Cardiac muscle cell (in vitro differentiated cells and primary cell): ENCODE measurements at regions not wholly inside any gene's neighbourhood (a gene's known extent, or its start where the extent isn't known, plus 50 kb on each side); places are given as distances from the start of the nearest gene placed in this dataset.

Experiments
- DNase-seq, 2 donors: peaks; one replicate each; pipeline versions ENCODE4 v3.0.0 to v3.0.0-alpha.2; 2010 to 2017; ENCODE audit warnings: low read depth in 1 of 2, low spot score in 1 of 2
- H3K27ac ChIP-seq: fragments of 200-600 bp; sonication (generic); 2 replicates; pipeline ENCODE4 v1.5.1; 2016
- H3K27me3 ChIP-seq: fragments of 200-600 bp; sonication (generic); 2 replicates; pipeline ENCODE4 v1.6.0; 2016; ENCODE audit warnings: control low read depth
- H3K36me3 ChIP-seq: fragments of 200-600 bp; sonication (generic); 2 replicates; pipeline ENCODE4 v1.5.1; 2016; ENCODE audit warnings: control low read depth
- H3K4me1 ChIP-seq: fragments of 200-600 bp; sonication (generic); 2 replicates; pipeline ENCODE4 v1.8.1; 2017; ENCODE audit warnings: low read depth, mild to moderate bottlenecking, mixed run types
- H3K4me3 ChIP-seq: fragments of 200-600 bp; sonication (generic); 2 replicates; pipeline ENCODE4 v1.5.1; 2016; ENCODE audit warnings: mild to moderate bottlenecking
- H3K9me3 ChIP-seq: fragments of 200-600 bp; sonication (generic); 2 replicates; pipeline ENCODE4 v1.5.1; 2017; ENCODE audit warnings: low read depth, mild to moderate bottlenecking, control low read depth
- CTCF ChIP-seq: IDR thresholded peaks from 2 replicates; pipeline ENCODE4 v1.5.1; 2012; ENCODE audit warnings: low read depth, mild to moderate bottlenecking, low read length

GRCh38 chr2:21920721-21921120, 797.0 kb downstream of the TDRD15 start:
- no peaks in the 10 kb centered on the region for H3K4me1 ChIP-seq
- no peaks in the 10 kb centered on the region for H3K9me3 ChIP-seq
- DNase-seq: no peak
- H3K27me3 ChIP-seq: no peaks in the 10 kb centered on the region
- no peak overlapping the region for H3K27ac ChIP-seq
- TF ChIP-seq CTCF: no peak
- no peak overlapping the region for H3K4me3 ChIP-seq
- no peaks in the 10 kb centered on the region for H3K36me3 ChIP-seq

GRCh38 chr2:21924640-21925285, 801.0 kb downstream of the TDRD15 start:
- TF ChIP-seq CTCF: no peak
- Histone ChIP-seq H3K9me3 (no peaks in the 10 kb centered on the region), H3K4me3 (no peak overlapping the region), H3K27me3 (no peaks in the 10 kb centered on the region), H3K27ac (no peak overlapping the region), H3K4me1 (no peaks in the 10 kb centered on the region), H3K36me3 (no peaks in the 10 kb centered on the region)
- DNase-seq: no peak

GRCh38 chr2:21928292-21928691, 804.5 kb downstream of the TDRD15 start:
- Histone ChIP-seq H3K4me3 (no peak overlapping the region), H3K9me3 (no peaks in the 10 kb centered on the region), H3K36me3 (no peaks in the 10 kb centered on the region), H3K27me3 (no peaks in the 10 kb centered on the region), H3K27ac (no peak overlapping the region), H3K4me1 (no peaks in the 10 kb centered on the region)
- DNase-seq: peak in 1 of 2 donors; percentile 4
- peak; percentile 14 for TF ChIP-seq CTCF

- no peaks in the 10 kb centered on the region for H3K4me1 ChIP-seq
- peak in 1 of 2 donors; percentile 53 for DNase-seq
- H3K27ac ChIP-seq: no peak overlapping the region
- H3K9me3 ChIP-seq: no peaks in the 10 kb centered on the region
- no peaks in the 10 kb centered on the region for H3K36me3 ChIP-seq
- H3K4me3 ChIP-seq: no peak overlapping the region
- no peak for TF ChIP-seq CTCF
- H3K27me3 ChIP-seq: no peaks in the 10 kb centered on the region
These were observed 806.5 kb downstream of the TDRD15 start for GRCh38 chr2:21930226-21930625.

GRCh38 chr2:21939967-21940366, 816.2 kb downstream of the TDRD15 start:
- DNase-seq: peak in 1 of 2 donors; percentile 15
- H3K27ac ChIP-seq: no peak overlapping the region
- H3K36me3 ChIP-seq: no peaks in the 10 kb centered on the region
- no peak overlapping the region for H3K4me3 ChIP-seq
- no peaks in the 10 kb centered on the region for H3K9me3 ChIP-seq
- no peaks in the 10 kb centered on the region for H3K4me1 ChIP-seq
- TF ChIP-seq CTCF: no peak
- H3K27me3 ChIP-seq: no peaks in the 10 kb centered on the region

GRCh38 chr2:21944536-21944935, 820.8 kb downstream of the TDRD15 start:
- Histone ChIP-seq H3K36me3 (no peaks in the 10 kb centered on the region), H3K9me3 (no peaks in the 10 kb centered on the region), H3K4me3 (no peak overlapping the region), H3K4me1 (no peaks in the 10 kb centered on the region), H3K27me3 (no peaks in the 10 kb centered on the region), H3K27ac (no peak overlapping the region)
- TF ChIP-seq CTCF: no peak
- no peak for DNase-seq
